AG09309 (cell line): ENCODE measurements at regions not wholly inside any gene's neighbourhood (a gene's known extent, or its start where the extent isn't known, plus 50 kb on each side); places are given as distances from the start of the nearest gene placed in this dataset.

Source experiments
- DNase-seq: peaks from one replicate; pipeline ENCODE4 v3.0.0-alpha.2; 2010; ENCODE audit warnings: low read depth
- H3K4me3 ChIP-seq: 2 replicates; pipeline ENCODE4 v1.5.1; 2011; ENCODE audit warnings: mild to moderate bottlenecking, low read depth, low read length, moderate library complexity; ENCODE audit not compliant: control insufficient read depth
- TF ChIP-seq, protein P1 (sequence below): IDR thresholded peaks from 2 replicates; pipeline ENCODE4 v1.5.1; 2011; ENCODE audit warnings: mild to moderate bottlenecking, low read depth, low read length, inconsistent platforms; ENCODE audit not compliant: insufficient read depth, control insufficient read depth; ENCODE audit errors: missing control alignments

DNA sequence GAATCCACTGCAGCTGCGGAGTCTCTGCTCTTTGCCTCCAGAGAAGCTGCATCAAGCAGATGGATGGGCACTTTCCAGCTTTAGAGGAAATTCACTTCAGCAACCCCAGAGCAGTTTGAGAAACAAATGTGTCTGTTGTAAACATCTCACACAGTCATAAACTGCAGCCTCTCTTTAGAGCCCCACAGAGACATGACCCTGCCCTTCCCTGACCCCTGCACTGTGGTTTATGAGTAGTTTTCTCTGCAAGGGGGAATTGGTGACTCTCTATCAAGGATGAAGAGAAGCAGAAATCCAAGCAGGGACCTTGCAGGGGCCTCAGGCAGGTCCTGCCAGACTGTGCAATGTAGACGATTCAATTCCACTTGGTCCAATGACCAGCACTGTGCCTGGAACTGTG is 160.2 kb downstream of the SH2D4B start:
- TF ChIP-seq, protein P1, sequence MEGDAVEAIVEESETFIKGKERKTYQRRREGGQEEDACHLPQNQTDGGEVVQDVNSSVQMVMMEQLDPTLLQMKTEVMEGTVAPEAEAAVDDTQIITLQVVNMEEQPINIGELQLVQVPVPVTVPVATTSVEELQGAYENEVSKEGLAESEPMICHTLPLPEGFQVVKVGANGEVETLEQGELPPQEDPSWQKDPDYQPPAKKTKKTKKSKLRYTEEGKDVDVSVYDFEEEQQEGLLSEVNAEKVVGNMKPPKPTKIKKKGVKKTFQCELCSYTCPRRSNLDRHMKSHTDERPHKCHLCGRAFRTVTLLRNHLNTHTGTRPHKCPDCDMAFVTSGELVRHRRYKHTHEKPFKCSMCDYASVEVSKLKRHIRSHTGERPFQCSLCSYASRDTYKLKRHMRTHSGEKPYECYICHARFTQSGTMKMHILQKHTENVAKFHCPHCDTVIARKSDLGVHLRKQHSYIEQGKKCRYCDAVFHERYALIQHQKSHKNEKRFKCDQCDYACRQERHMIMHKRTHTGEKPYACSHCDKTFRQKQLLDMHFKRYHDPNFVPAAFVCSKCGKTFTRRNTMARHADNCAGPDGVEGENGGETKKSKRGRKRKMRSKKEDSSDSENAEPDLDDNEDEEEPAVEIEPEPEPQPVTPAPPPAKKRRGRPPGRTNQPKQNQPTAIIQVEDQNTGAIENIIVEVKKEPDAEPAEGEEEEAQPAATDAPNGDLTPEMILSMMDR, result no peak
- no peak for DNase-seq
- no peak overlapping the region for H3K4me3 ChIP-seq

DNA sequence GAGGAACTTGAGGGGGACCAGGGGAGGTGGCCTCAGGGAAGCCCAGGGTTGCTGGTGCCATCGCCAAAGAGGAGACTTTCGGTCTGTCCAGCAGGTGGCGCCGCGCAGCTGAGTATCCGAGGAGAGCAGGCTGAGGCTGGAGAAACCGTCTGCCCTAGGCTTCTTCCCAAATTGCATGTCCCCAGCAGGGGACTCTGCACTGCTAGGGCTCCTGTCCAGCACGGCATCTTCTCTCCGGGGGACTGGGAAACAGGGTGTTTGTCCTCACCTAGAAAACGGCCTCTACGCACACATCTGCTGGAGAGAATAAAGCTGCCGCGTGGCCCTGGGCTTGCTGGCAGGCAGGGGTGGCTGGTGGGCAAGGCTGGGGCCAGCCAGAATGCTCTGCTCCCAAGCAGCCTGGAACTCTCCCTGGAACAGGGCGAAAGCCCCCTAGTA is 161.9 kb downstream of the SH2D4B start:
- peak; percentile 7 for DNase-seq

GRCh38 chr10:80700252-80700651 is 162.6 kb downstream of the SH2D4B start:
- TF ChIP-seq, protein P1, result no peak
- no peak overlapping the region for H3K4me3 ChIP-seq
- DNase-seq, result no peak

More for the DNA sequence above, 161.9 kb downstream of the SH2D4B start:
- TF ChIP-seq, protein P1, result peak; percentile 87
- H3K4me3 ChIP-seq, result no peak overlapping the region

DNA sequence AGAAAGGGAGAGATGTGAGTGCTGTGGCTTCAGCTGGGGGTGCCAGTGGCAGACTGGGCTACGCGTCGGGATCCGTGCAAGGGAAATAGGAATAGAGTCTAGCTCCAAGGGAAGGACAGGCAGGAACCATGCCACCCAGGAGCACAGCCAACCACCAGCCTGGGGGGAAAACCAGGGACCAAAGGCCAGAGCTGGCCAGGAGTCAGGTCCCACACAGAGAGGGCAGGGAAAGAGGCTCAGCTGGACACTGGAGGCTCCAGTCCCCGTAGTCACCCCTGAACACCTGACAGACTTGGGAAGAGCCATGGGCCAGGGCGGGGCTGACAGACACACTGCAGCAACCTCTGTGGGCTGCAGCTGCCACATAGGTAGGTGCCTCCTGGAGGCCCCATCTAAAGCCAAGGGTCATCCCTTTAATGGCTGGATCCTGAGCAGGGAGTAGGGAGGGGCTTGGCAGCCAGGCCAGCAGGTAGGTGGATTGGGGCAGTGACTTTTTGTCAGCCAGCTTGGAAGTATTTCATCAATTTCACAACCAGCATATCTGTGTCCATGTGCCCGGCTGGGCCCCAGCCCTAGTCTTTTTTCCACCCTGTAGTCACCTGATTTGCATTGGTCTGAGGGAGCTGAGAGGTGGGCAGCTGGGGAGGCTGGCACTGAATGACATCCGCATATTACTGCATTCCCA is 163.2 kb downstream of the SH2D4B start:
- DNase-seq, result no peak
- H3K4me3 ChIP-seq, result no peak overlapping the region
- TF ChIP-seq, protein P1, result no peak

DNA sequence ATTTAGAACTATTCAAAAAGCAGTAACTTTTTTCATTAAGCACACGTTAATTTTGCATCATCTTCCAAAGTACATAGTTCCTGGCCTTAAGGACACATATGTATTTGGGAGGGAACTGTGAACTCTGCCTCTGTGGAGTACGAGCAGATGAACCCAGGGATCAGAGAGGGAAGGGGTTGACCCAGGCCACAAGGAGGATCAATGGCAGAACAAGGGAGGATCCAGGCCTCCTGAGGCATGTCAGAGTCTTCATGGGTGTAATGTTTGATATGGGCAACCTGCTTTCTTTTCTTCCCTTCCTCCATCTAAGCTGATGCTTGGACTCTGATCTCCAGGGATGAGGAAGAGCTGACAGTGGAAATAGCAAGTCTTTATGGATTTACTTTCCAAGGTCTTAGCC is 164.0 kb downstream of the SH2D4B start:
- H3K4me3 ChIP-seq, result no peak overlapping the region
- no peak for DNase-seq
- TF ChIP-seq, protein P1, result no peak

DNA sequence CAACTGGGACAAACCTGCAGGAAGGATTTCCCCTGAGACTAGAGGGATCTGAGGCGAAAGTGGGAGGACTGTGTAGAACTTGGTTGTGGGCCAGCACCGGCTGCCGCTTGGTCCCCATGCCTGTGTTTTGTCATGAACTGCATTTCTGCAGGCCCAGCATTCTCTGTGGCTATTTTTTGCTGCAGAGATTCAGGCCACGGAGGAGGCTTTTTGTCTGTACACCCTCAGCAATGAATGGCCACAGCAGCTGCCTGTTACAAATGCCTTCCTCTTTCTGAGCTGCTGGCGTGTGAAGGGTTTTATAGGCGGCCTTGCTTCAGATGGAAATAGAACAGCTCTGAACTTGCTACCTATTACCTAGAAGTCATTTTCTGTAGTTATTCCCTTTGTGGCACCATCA is 164.4 kb downstream of the SH2D4B start:
- H3K4me3 ChIP-seq, result no peak overlapping the region
- no peak for DNase-seq
- TF ChIP-seq, protein P1, result no peak
